ENCODE measurements at regions not wholly inside any gene's neighbourhood (a gene's known extent, or its start where the extent isn't known, plus 50 kb on each side); places are given as distances from the start of the nearest gene placed in this dataset.

DNA sequence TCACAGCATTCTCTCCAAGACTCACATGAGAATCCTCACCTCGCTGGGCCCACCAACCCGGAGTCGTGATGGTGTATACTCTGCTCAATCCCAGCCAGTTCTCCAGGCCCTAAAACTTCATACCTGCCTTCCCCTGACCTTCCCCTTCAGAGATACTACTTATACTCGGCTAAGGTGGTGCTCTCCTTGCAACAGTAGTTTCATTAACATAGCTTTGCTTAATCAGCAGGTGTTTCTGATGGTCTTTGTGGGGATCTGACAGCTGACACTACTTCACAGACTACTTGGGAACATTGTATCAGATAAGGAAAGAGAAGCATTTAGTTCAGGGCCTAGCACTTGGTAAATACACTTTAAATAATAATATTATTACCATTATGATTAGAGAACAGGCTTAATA lies 301.5 kb upstream of the DAB1 start:
- TF ChIP-seq CTCF (IDR thresholded peaks at IDR 0.05), result no peak
- no peak for TF ChIP-seq POLR2A (IDR thresholded peaks at IDR 0.05)
